H9 (cell line): ENCODE measurements at regions not wholly inside any gene's neighbourhood (a gene's known extent, or its start where the extent isn't known, plus 50 kb on each side); places are given as distances from the start of the nearest gene placed in this dataset.

Experiments used
- DNase-seq: peaks from one replicate; pipeline ENCODE4 v3.0.0-alpha.2; 2017
- H2AFZ ChIP-seq: one replicate; pipeline ENCODE4 v1.6.1; 2013; ENCODE audit warnings: mild to moderate bottlenecking, low read length, control low read depth, moderate library complexity
- H2AK5ac ChIP-seq: 2 replicates; pipeline ENCODE4 v1.6.1; 2013; ENCODE audit warnings: low read length, control low read depth, mixed read lengths; ENCODE audit not compliant: insufficient read length
- H2BK120ac ChIP-seq: one replicate; pipeline ENCODE4 v1.6.1; 2013; ENCODE audit warnings: low read depth, mild to moderate bottlenecking, low read length, control low read depth, inconsistent platforms; ENCODE audit not compliant: poor library complexity, severe bottlenecking
- H2BK12ac ChIP-seq: 2 replicates; pipeline ENCODE4 v1.6.1; 2013; ENCODE audit warnings: low read length, control low read depth, mixed read lengths, low read depth; ENCODE audit not compliant: insufficient read length
- H2BK15ac ChIP-seq: 2 replicates; pipeline ENCODE4 v1.6.1; 2013; ENCODE audit warnings: low read depth, low read length, control low read depth
- H2BK20ac ChIP-seq: one replicate; pipeline ENCODE4 v1.6.1; 2013; ENCODE audit warnings: low read depth, mild to moderate bottlenecking, low read length, control low read depth, inconsistent platforms; ENCODE audit not compliant: poor library complexity, severe bottlenecking
- H2BK5ac ChIP-seq: 2 replicates; pipeline ENCODE4 v1.6.1; 2013; ENCODE audit warnings: low read length, control low read depth, mixed read lengths; ENCODE audit not compliant: insufficient read length
- H3K14ac ChIP-seq: 2 replicates; pipeline ENCODE4 v1.6.1; 2013; ENCODE audit warnings: low read length, control low read depth; ENCODE audit not compliant: insufficient read depth
- H3K18ac ChIP-seq: 2 replicates; pipeline ENCODE4 v1.6.1; 2013; ENCODE audit warnings: low read depth, mild to moderate bottlenecking, mixed read lengths, low read length, control low read depth; ENCODE audit not compliant: insufficient read length
- H3K23ac ChIP-seq: 2 replicates; pipeline ENCODE4 v1.6.1; 2013; ENCODE audit warnings: low read length, control low read depth, mixed read lengths, low read depth; ENCODE audit not compliant: insufficient read length
- H3K23me2 ChIP-seq: 2 replicates; pipeline ENCODE4 v1.6.1; 2013; ENCODE audit warnings: low read depth, mild to moderate bottlenecking, mixed read lengths, low read length, control low read depth; ENCODE audit not compliant: insufficient read length, poor library complexity, severe bottlenecking
- H3K27ac ChIP-seq: 2 replicates; pipeline ENCODE4 v1.5.1; 2013; ENCODE audit warnings: low read length, control low read depth, mixed read lengths, low read depth; ENCODE audit not compliant: insufficient read length
- H3K27me3 ChIP-seq: 2 replicates; pipeline ENCODE4 v1.6.1; 2013; ENCODE audit warnings: low read length, control low read depth, inconsistent platforms; ENCODE audit not compliant: insufficient read depth
- H3K4ac ChIP-seq: 2 replicates; pipeline ENCODE4 v1.6.1; 2013; ENCODE audit warnings: low read depth, mild to moderate bottlenecking, control low read depth, inconsistent platforms, low read length, moderate library complexity
- H3K4me1 ChIP-seq: 2 replicates; pipeline ENCODE4 v1.6.1; 2013; ENCODE audit warnings: low read length, control low read depth, inconsistent platforms; ENCODE audit not compliant: insufficient read depth
- H3K4me2 ChIP-seq: 2 replicates; pipeline ENCODE4 v1.6.1; 2013; ENCODE audit warnings: low read length, control low read depth, mixed read lengths; ENCODE audit not compliant: insufficient read length, insufficient read depth
- H3K56ac ChIP-seq: 2 replicates; pipeline ENCODE4 v1.6.1; 2013; ENCODE audit warnings: low read depth, mild to moderate bottlenecking, mixed read lengths, low read length, control low read depth; ENCODE audit not compliant: insufficient read length
- H3K79me1 ChIP-seq: 2 replicates; pipeline ENCODE4 v1.6.1; 2013; ENCODE audit warnings: low read depth, mild to moderate bottlenecking, moderate library complexity, low read length, control low read depth, inconsistent platforms; ENCODE audit not compliant: insufficient read depth, poor library complexity, severe bottlenecking
- H3K79me2 ChIP-seq: 2 replicates; pipeline ENCODE4 v1.6.1; 2013; ENCODE audit warnings: low read length, control low read depth, inconsistent platforms; ENCODE audit not compliant: insufficient read depth
- H3K9ac ChIP-seq: 2 replicates; pipeline ENCODE4 v1.6.1; 2013; ENCODE audit warnings: low read length, control low read depth, mixed read lengths; ENCODE audit not compliant: insufficient read length; ENCODE audit errors: extremely low read depth
- H3K9me3 ChIP-seq: one replicate; pipeline ENCODE4 v1.6.1; 2013; ENCODE audit warnings: low read depth, low read length, inconsistent platforms; ENCODE audit not compliant: control insufficient read depth
- H3T11ph ChIP-seq: one replicate; pipeline ENCODE4 v1.6.1; 2013; ENCODE audit warnings: mild to moderate bottlenecking, low read length, control low read depth, inconsistent platforms
- H4K20me1 ChIP-seq: one replicate; pipeline ENCODE4 v1.6.1; 2013; ENCODE audit not compliant: control insufficient read depth, insufficient read length, insufficient read depth
- H4K5ac ChIP-seq: 2 replicates; pipeline ENCODE4 v1.6.1; 2013; ENCODE audit warnings: low read depth, mild to moderate bottlenecking, mixed read lengths, low read length, control low read depth; ENCODE audit not compliant: insufficient read length
- H4K8ac ChIP-seq: replicated peaks from 2 replicates; pipeline ENCODE4 v1.6.1; 2013; ENCODE audit warnings: low read length, control low read depth, mixed read lengths, low read depth; ENCODE audit not compliant: insufficient read length
- H4K91ac ChIP-seq: 2 replicates; pipeline ENCODE4 v1.6.1; 2013; ENCODE audit warnings: low read depth, mild to moderate bottlenecking, moderate library complexity, mixed read lengths, low read length, control low read depth; ENCODE audit not compliant: insufficient read length
- H3K27ac Mint-ChIP-seq, 3 experiments: 2 replicates in 2 of 3; 3 replicates in 1 of 3; pipeline ENCODE4 v1.8.0; 2020 to 2021; ENCODE audit warnings: mixed read lengths in 3 of 3, mild to moderate bottlenecking in 1 of 3, moderate library complexity in 1 of 3
- H3K27me3 Mint-ChIP-seq: 2 replicates; pipeline ENCODE4 v1.8.0; 2021; ENCODE audit warnings: low read depth, mild to moderate bottlenecking, moderate library complexity, mixed read lengths
- H3K36me3 Mint-ChIP-seq, 3 experiments: 2 replicates in 2 of 3; 3 replicates in 1 of 3; pipeline ENCODE4 v1.8.0; 2020 to 2021; ENCODE audit warnings: low read depth in 3 of 3, mixed read lengths in 3 of 3; ENCODE audit not compliant: insufficient read depth in 1 of 3
- H3K4me1 Mint-ChIP-seq, 2 experiments: 2 replicates each; pipeline ENCODE4 v1.8.0; 2020; ENCODE audit warnings: mixed read lengths in 2 of 2
- H3K4me3 Mint-ChIP-seq, 2 experiments: 2 replicates in 1 of 2; 3 replicates in 1 of 2; pipeline ENCODE4 v1.8.0; 2020 to 2021; ENCODE audit warnings: mild to moderate bottlenecking in 2 of 2, mixed read lengths in 2 of 2, moderate library complexity in 1 of 2
- H3K9me3 Mint-ChIP-seq, 2 experiments: 2 replicates in 1 of 2; 3 replicates in 1 of 2; pipeline ENCODE4 v1.8.0; 2020; ENCODE audit warnings: mild to moderate bottlenecking in 2 of 2, mixed read lengths in 2 of 2, moderate library complexity in 1 of 2
- TF ChIP-seq, protein P1 (sequence below): fragments of 200-600 bp; sonication (generic); conservative IDR thresholded peaks from 3 replicates; pipeline ENCODE4 v1.8.0; 2021; ENCODE audit warnings: antibody characterized with exemption, mild to moderate bottlenecking

DNA sequence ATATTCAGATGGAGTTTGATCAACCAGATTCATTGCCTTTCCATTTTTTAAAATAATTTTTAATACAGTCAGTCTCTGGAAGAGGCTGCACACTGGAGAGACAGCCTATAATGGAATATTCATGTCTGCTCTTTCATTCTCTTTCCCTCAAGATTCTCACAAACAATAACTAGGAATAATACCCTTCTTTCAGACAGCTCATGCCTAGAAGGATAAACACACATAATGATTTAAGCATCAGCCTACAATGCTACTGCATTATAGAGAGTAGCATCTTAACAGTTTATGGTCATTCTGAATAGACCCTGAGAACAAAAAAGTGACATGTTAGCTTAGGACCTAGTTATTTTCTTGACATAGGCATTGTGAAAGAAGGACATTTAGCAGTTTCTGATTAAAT, 1692.3 kb downstream of the GRIK2 start:
- Histone ChIP-seq H3T11ph (no peak overlapping the region), H3K18ac (no peak overlapping the region), H3K23me2 (no peaks in the 10 kb centered on the region), H3K14ac (no peak overlapping the region), H4K20me1 (no peaks in the 10 kb centered on the region), H3K27ac (no peak overlapping the region), H2AK5ac (no peak overlapping the region), H2AFZ (no peak overlapping the region), H4K8ac (no peak overlapping the region), H3K9ac (no peak overlapping the region), H3K4me1 (no peaks in the 10 kb centered on the region), H3K9me3 (no peaks in the 10 kb centered on the region), H4K91ac (no peak overlapping the region), H3K79me2 (no peaks in the 10 kb centered on the region), H2BK15ac (no peak overlapping the region), H3K27me3 (no peaks in the 10 kb centered on the region), H2BK5ac (no peak overlapping the region), H2BK20ac (no peak overlapping the region), H4K5ac (no peak overlapping the region), H3K4ac (no peak overlapping the region), H3K79me1 (no peaks in the 10 kb centered on the region), H2BK120ac (no peak overlapping the region), H3K56ac (no peak overlapping the region), H3K23ac (no peak overlapping the region), H2BK12ac (no peak overlapping the region), H3K4me2 (no peak overlapping the region)
- H3K27ac Mint-ChIP-seq: no peak overlapping the region
- H3K4me3 Mint-ChIP-seq: no peak overlapping the region
- TF ChIP-seq, protein P1, sequence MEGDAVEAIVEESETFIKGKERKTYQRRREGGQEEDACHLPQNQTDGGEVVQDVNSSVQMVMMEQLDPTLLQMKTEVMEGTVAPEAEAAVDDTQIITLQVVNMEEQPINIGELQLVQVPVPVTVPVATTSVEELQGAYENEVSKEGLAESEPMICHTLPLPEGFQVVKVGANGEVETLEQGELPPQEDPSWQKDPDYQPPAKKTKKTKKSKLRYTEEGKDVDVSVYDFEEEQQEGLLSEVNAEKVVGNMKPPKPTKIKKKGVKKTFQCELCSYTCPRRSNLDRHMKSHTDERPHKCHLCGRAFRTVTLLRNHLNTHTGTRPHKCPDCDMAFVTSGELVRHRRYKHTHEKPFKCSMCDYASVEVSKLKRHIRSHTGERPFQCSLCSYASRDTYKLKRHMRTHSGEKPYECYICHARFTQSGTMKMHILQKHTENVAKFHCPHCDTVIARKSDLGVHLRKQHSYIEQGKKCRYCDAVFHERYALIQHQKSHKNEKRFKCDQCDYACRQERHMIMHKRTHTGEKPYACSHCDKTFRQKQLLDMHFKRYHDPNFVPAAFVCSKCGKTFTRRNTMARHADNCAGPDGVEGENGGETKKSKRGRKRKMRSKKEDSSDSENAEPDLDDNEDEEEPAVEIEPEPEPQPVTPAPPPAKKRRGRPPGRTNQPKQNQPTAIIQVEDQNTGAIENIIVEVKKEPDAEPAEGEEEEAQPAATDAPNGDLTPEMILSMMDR: no peak
- no peaks in the 10 kb centered on the region for H3K4me1 Mint-ChIP-seq
- DNase-seq: no peak
- no peaks in the 10 kb centered on the region; a peak in 1 of 5 replicates for H3K9me3 Mint-ChIP-seq
- no peaks in the 10 kb centered on the region; a peak in 1 of 7 replicates for H3K36me3 Mint-ChIP-seq
- no peaks in the 10 kb centered on the region for H3K27me3 Mint-ChIP-seq
